ENCODE measurements at regions not wholly inside any gene's neighbourhood (a gene's known extent, or its start where the extent isn't known, plus 50 kb on each side); places are given as distances from the start of the nearest gene placed in this dataset.

- POLR2A ChIA-PET: no interaction called here
- no peak for ATAC-seq
Observed at GRCh38 chr1:14083706-14084105, 383.7 kb downstream of the PRDM2 start.

GRCh38 chr1:14090062-14090461 lies 390.1 kb downstream of the PRDM2 start:
- peaks cover 12% of the 10 kb centered on the region for H3K36me3 Mint-ChIP-seq
- H3K27me3 Mint-ChIP-seq (ENCODE audit: low read depth): peaks cover 7% of the 10 kb centered on the region
- POLR2A ChIA-PET: no interaction called here
- H3K9me3 Mint-ChIP-seq: peaks cover 27% of the 10 kb centered on the region
- TF ChIP-seq JAZF1 (CRISPR knock-in tag; IDR thresholded peaks at IDR 0.05) (no peak), CDX4 (CRISPR knock-in tag; IDR thresholded peaks at IDR 0.05; ENCODE audit: borderline replicate concordance) (no peak), SOX15 (CRISPR knock-in tag; IDR thresholded peaks at IDR 0.05) (no peak), NR3C1 (CRISPR knock-in tag; conservative IDR thresholded peaks at IDR 0.05; ENCODE audit: low read depth) (no peak), ZNF396 (CRISPR knock-in tag; IDR thresholded peaks at IDR 0.05; ENCODE audit: borderline replicate concordance) (no peak)
- TF ChIP-seq, protein P1, sequence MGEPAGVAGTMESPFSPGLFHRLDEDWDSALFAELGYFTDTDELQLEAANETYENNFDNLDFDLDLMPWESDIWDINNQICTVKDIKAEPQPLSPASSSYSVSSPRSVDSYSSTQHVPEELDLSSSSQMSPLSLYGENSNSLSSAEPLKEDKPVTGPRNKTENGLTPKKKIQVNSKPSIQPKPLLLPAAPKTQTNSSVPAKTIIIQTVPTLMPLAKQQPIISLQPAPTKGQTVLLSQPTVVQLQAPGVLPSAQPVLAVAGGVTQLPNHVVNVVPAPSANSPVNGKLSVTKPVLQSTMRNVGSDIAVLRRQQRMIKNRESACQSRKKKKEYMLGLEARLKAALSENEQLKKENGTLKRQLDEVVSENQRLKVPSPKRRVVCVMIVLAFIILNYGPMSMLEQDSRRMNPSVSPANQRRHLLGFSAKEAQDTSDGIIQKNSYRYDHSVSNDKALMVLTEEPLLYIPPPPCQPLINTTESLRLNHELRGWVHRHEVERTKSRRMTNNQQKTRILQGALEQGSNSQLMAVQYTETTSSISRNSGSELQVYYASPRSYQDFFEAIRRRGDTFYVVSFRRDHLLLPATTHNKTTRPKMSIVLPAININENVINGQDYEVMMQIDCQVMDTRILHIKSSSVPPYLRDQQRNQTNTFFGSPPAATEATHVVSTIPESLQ (CRISPR knock-in tag; IDR thresholded peaks at IDR 0.05): no peak
- TF ChIP-seq, protein P2, sequence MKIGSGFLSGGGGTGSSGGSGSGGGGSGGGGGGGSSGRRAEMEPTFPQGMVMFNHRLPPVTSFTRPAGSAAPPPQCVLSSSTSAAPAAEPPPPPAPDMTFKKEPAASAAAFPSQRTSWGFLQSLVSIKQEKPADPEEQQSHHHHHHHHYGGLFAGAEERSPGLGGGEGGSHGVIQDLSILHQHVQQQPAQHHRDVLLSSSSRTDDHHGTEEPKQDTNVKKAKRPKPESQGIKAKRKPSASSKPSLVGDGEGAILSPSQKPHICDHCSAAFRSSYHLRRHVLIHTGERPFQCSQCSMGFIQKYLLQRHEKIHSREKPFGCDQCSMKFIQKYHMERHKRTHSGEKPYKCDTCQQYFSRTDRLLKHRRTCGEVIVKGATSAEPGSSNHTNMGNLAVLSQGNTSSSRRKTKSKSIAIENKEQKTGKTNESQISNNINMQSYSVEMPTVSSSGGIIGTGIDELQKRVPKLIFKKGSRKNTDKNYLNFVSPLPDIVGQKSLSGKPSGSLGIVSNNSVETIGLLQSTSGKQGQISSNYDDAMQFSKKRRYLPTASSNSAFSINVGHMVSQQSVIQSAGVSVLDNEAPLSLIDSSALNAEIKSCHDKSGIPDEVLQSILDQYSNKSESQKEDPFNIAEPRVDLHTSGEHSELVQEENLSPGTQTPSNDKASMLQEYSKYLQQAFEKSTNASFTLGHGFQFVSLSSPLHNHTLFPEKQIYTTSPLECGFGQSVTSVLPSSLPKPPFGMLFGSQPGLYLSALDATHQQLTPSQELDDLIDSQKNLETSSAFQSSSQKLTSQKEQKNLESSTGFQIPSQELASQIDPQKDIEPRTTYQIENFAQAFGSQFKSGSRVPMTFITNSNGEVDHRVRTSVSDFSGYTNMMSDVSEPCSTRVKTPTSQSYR (CRISPR knock-in tag; IDR thresholded peaks at IDR 0.05): no peak
- TF ChIP-seq, protein P3, sequence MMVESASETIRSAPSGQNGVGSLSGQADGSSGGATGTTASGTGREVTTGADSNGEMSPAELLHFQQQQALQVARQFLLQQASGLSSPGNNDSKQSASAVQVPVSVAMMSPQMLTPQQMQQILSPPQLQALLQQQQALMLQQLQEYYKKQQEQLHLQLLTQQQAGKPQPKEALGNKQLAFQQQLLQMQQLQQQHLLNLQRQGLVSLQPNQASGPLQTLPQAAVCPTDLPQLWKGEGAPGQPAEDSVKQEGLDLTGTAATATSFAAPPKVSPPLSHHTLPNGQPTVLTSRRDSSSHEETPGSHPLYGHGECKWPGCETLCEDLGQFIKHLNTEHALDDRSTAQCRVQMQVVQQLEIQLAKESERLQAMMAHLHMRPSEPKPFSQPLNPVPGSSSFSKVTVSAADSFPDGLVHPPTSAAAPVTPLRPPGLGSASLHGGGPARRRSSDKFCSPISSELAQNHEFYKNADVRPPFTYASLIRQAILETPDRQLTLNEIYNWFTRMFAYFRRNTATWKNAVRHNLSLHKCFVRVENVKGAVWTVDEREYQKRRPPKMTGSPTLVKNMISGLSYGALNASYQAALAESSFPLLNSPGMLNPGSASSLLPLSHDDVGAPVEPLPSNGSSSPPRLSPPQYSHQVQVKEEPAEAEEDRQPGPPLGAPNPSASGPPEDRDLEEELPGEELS (CRISPR knock-in tag; IDR thresholded peaks at IDR 0.05): no peak
- ATAC-seq: no peak
- no peaks in the 10 kb centered on the region for H3K4me1 Mint-ChIP-seq
- CTCF ChIA-PET: interaction anchor here (0.8 kb wide), 1 partner anchor 125 kb away, joined by 3 read pairs; no protein-coding TSS in a partner anchor
- DNase-seq (ENCODE audit: low spot score): no peak
- no peak overlapping the region for H3K27ac Mint-ChIP-seq
- H3K4me3 Mint-ChIP-seq: no peak overlapping the region

More at GRCh38 chr1:14083706-14084105, 383.7 kb downstream of the PRDM2 start:
- CTCF ChIA-PET: no interaction called here
- TF ChIP-seq NR2C2 (CRISPR knock-in tag; IDR thresholded peaks at IDR 0.05) (no peak), MAX (CRISPR knock-in tag; IDR thresholded peaks at IDR 0.05) (no peak), FOXJ3 (CRISPR knock-in tag; IDR thresholded peaks at IDR 0.05; ENCODE audit: borderline replicate concordance) (no peak), NFYB (CRISPR knock-in tag; conservative IDR thresholded peaks at IDR 0.05; ENCODE audit: low read depth) (no peak), NR1H2 (CRISPR knock-in tag; IDR thresholded peaks at IDR 0.05) (no peak), ETV6 (CRISPR knock-in tag; IDR thresholded peaks at IDR 0.05) (no peak), CDX4 (CRISPR knock-in tag; IDR thresholded peaks at IDR 0.05; ENCODE audit: borderline replicate concordance) (no peak), SOX15 (CRISPR knock-in tag; IDR thresholded peaks at IDR 0.05) (no peak)
- TF ChIP-seq, protein P4, sequence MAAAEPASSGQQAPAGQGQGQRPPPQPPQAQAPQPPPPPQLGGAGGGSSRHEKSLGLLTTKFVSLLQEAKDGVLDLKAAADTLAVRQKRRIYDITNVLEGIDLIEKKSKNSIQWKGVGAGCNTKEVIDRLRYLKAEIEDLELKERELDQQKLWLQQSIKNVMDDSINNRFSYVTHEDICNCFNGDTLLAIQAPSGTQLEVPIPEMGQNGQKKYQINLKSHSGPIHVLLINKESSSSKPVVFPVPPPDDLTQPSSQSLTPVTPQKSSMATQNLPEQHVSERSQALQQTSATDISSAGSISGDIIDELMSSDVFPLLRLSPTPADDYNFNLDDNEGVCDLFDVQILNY (CRISPR knock-in tag; IDR thresholded peaks at IDR 0.05): no peak
- TF ChIP-seq, protein P1 (CRISPR knock-in tag; IDR thresholded peaks at IDR 0.05): no peak
- Mint-ChIP-seq H3K4me3 (no peak overlapping the region), H3K36me3 (no peaks in the 10 kb centered on the region), H3K4me1 (peaks cover 10% of the 10 kb centered on the region), H3K27ac (no peak overlapping the region), H3K27me3 (ENCODE audit: low read depth) (peaks cover 3% of the 10 kb centered on the region), H3K9me3 (peaks cover 7% of the 10 kb centered on the region)
- DNase-seq (ENCODE audit: low spot score): no peak
